GM12872 (cell line): ENCODE measurements at regions not wholly inside any gene's neighbourhood (a gene's known extent, or its start where the extent isn't known, plus 50 kb on each side); places are given as distances from the start of the nearest gene placed in this dataset.

Experiments
- CTCF ChIP-seq: IDR thresholded peaks from 3 replicates; pipeline ENCODE4 v1.5.1; 2011; ENCODE audit warnings: low read depth, mild to moderate bottlenecking, low read length, moderate library complexity; ENCODE audit not compliant: insufficient read depth

GRCh38 chr17:79304884-79305283 is 230.3 kb downstream of the ENGASE start:
- TF ChIP-seq CTCF, result peak; percentile 52

- no peak for TF ChIP-seq CTCF
Measured at GRCh38 chr17:79303641-79304205, 229.1 kb downstream of the ENGASE start.

- peak; percentile 44; the same call in 2 of the 3 replicates for TF ChIP-seq CTCF
Measured at GRCh38 chr17:79301469-79301868, 226.8 kb downstream of the ENGASE start.

- TF ChIP-seq CTCF, result no peak
Measured at GRCh38 chr17:79299349-79299748, 224.7 kb downstream of the ENGASE start.

- no peak for TF ChIP-seq CTCF
Measured at GRCh38 chr17:79298799-79299198, 224.2 kb downstream of the ENGASE start.

- no peak for TF ChIP-seq CTCF
Measured at GRCh38 chr17:79296243-79296642, 221.6 kb downstream of the ENGASE start.

GRCh38 chr17:79295307-79295706 is 220.7 kb downstream of the ENGASE start:
- TF ChIP-seq CTCF, result no peak

- no peak for TF ChIP-seq CTCF
Measured at GRCh38 chr17:79294459-79295071, 219.9 kb downstream of the ENGASE start.
